Common myeloid progenitor, CD34-positive (primary cell): ENCODE measurements at regions not wholly inside any gene's neighbourhood (a gene's known extent, or its start where the extent isn't known, plus 50 kb on each side); places are given as distances from the start of the nearest gene placed in this dataset.

Experiments used
- CTCF ChIA-PET: fragments of 350-600 bp; sonication (Branson Sonifier 250); formaldehyde crosslinking; loops from one replicate; lab custom pipeline; 2021; ENCODE audit warnings: antibody characterized with exemption; lab: Charles Lee
- POLR2A ChIA-PET: fragments of 350-600 bp; sonication (Branson Sonifier 250); formaldehyde crosslinking; loops from one replicate; lab custom pipeline; 2021; ENCODE audit warnings: antibody characterized with exemption; lab: Charles Lee
- DNase-seq, 3 donors: peaks; one replicate each; pipeline versions ENCODE4 v3.0.0 to v3.0.0-alpha.2; 2013
- H3K27ac ChIP-seq, 2 experiments: 1 replicate in 1 of 2; 2 replicates in 1 of 2; pipeline ENCODE4 v1.7.0; 2013; ENCODE audit warnings: inconsistent platforms in 2 of 2, low read length in 2 of 2, mild to moderate bottlenecking in 2 of 2, low read depth in 1 of 2, moderate library complexity in 1 of 2; ENCODE audit not compliant: severe bottlenecking in 2 of 2, insufficient read depth in 1 of 2, poor library complexity in 1 of 2
- H3K27me3 ChIP-seq, 5 experiments: replicated peaks in 2 of 5; 1 replicate in 3 of 5; 2 replicates in 2 of 5; pipeline versions ENCODE4 v1.6.1 to v1.7.0; 2013; ENCODE audit warnings: low read length in 4 of 5, mild to moderate bottlenecking in 2 of 5, moderate library complexity in 2 of 5, inconsistent platforms in 1 of 5; ENCODE audit not compliant: insufficient read depth in 5 of 5, control insufficient read depth in 4 of 5
- H3K36me3 ChIP-seq, 4 experiments: 1 replicate in 2 of 4; 2 replicates in 2 of 4; pipeline versions ENCODE4 v1.6.1 to v1.7.0; 2013; ENCODE audit warnings: low read length in 3 of 4, control low read depth in 1 of 4, mild to moderate bottlenecking in 1 of 4; ENCODE audit not compliant: control insufficient read depth in 4 of 4, insufficient read depth in 4 of 4
- H3K4me1 ChIP-seq, 4 experiments: 1 replicate in 3 of 4; 2 replicates in 1 of 4; pipeline versions ENCODE4 v1.6.1 to v1.7.1; 2013; ENCODE audit warnings: low read length in 3 of 4, mild to moderate bottlenecking in 3 of 4, control low read depth in 1 of 4, inconsistent platforms in 1 of 4, moderate library complexity in 1 of 4; ENCODE audit not compliant: control insufficient read depth in 4 of 4, insufficient read depth in 4 of 4; ENCODE audit errors: control extremely low read depth in 1 of 4
- H3K4me3 ChIP-seq, 7 experiments: 1 replicate in 4 of 7; 2 replicates in 3 of 7; pipeline versions ENCODE4 v1.5.1 to v1.7.0; 2013; ENCODE audit warnings: mild to moderate bottlenecking in 7 of 7, low read length in 6 of 7, moderate library complexity in 6 of 7, inconsistent platforms in 2 of 7, low read depth in 2 of 7, control low read depth in 1 of 7; ENCODE audit not compliant: insufficient read depth in 4 of 7, control insufficient read depth in 1 of 7; ENCODE audit errors: extremely low read depth in 1 of 7
- H3K9me3 ChIP-seq, 5 experiments: 1 replicate in 4 of 5; 2 replicates in 1 of 5; pipeline versions ENCODE4 v1.6.1 to v1.7.1; 2013; ENCODE audit warnings: low read length in 4 of 5, mild to moderate bottlenecking in 2 of 5, inconsistent platforms in 1 of 5, low read depth in 1 of 5, moderate library complexity in 1 of 5; ENCODE audit not compliant: control insufficient read depth in 4 of 5, insufficient read depth in 2 of 5; ENCODE audit errors: control extremely low read depth in 1 of 5
- WGBS: methylation state at CpG from one replicate; pipeline ENCODE4 v1.1.5; 2013; ENCODE audit not compliant: insufficient coverage; 5-methylcytosine and 5-hydroxymethylcytosine counted together

GRCh38 chr3:159018341-159018740 is 216.5 kb downstream of the MFSD1 start:
- no peak for DNase-seq
- CTCF ChIA-PET = no interaction called here
- Histone ChIP-seq H3K27ac (no peak overlapping the region), H3K4me1 (no peaks in the 10 kb centered on the region), H3K36me3 (no peaks in the 10 kb centered on the region), H3K27me3 (peaks cover 0 to 1% (median 0%) of the 10 kb centered on the region in 5 experiments), H3K9me3 (peaks cover 0 to 10% (median 0%) of the 10 kb centered on the region in 5 experiments), H3K4me3 (no peak overlapping the region)
- WGBS = 100% methylated on average over 1 of the region's 2 CpGs
- POLR2A ChIA-PET = no interaction called here

GRCh38 chr3:159025733-159026132 is 223.9 kb downstream of the MFSD1 start:
- ChIA-PET CTCF (no interaction called here), POLR2A (no interaction called here)
- Histone ChIP-seq H3K36me3 (no peaks in the 10 kb centered on the region), H3K9me3 (peaks cover 0 to 10% (median 0%) of the 10 kb centered on the region in 5 experiments), H3K4me1 (no peaks in the 10 kb centered on the region), H3K27ac (no peak overlapping the region), H3K27me3 (no peaks in the 10 kb centered on the region), H3K4me3 (no peak overlapping the region)
- DNase-seq = no peak
- WGBS = no CpG with 5 or more reads among the region's 2 CpGs

- Histone ChIP-seq H3K4me3 (no peak overlapping the region), H3K36me3 (no peaks in the 10 kb centered on the region), H3K27ac (no peak overlapping the region), H3K4me1 (no peaks in the 10 kb centered on the region), H3K9me3 (peaks cover 0 to 10% (median 0%) of the 10 kb centered on the region in 5 experiments), H3K27me3 (no peaks in the 10 kb centered on the region)
- CTCF ChIA-PET = no interaction called here
- WGBS = 100% methylated on average over 1 of the region's 1 CpG
- DNase-seq = no peak
- POLR2A ChIA-PET = no interaction called here
Observed at GRCh38 chr3:159026510-159026909, 224.7 kb downstream of the MFSD1 start.

GRCh38 chr3:159028706-159029105 is 226.9 kb downstream of the MFSD1 start:
- ChIA-PET CTCF (no interaction called here), POLR2A (no interaction called here)
- Histone ChIP-seq H3K36me3 (no peaks in the 10 kb centered on the region), H3K4me1 (no peaks in the 10 kb centered on the region), H3K27ac (no peak overlapping the region), H3K4me3 (no peak overlapping the region), H3K9me3 (peaks cover 0 to 4% (median 0%) of the 10 kb centered on the region in 5 experiments), H3K27me3 (no peaks in the 10 kb centered on the region)
- 100% methylated on average over 1 of the region's 1 CpG for WGBS
- no peak for DNase-seq

GRCh38 chr3:159029306-159030026 is 227.6 kb downstream of the MFSD1 start:
- DNase-seq = no peak
- 100% methylated on average over 2 of the region's 3 CpGs for WGBS
- peaks cover 0 to 4% (median 0%) of the 10 kb centered on the region in 5 experiments for H3K9me3 ChIP-seq
- H3K4me1 ChIP-seq = no peaks in the 10 kb centered on the region
- no peak overlapping the region for H3K27ac ChIP-seq
- H3K36me3 ChIP-seq = no peaks in the 10 kb centered on the region
- POLR2A ChIA-PET = no interaction called here
- CTCF ChIA-PET = no interaction called here
- H3K27me3 ChIP-seq = no peaks in the 10 kb centered on the region
- H3K4me3 ChIP-seq = no peak overlapping the region

GRCh38 chr3:159030138-159030670 is 228.3 kb downstream of the MFSD1 start:
- H3K4me1 ChIP-seq = no peaks in the 10 kb centered on the region
- no peak for DNase-seq
- H3K36me3 ChIP-seq = no peaks in the 10 kb centered on the region
- WGBS = no CpG with 5 or more reads among the region's 1 CpG
- no peak overlapping the region for H3K27ac ChIP-seq
- ChIA-PET CTCF (no interaction called here), POLR2A (no interaction called here)
- H3K9me3 ChIP-seq = peaks cover 0 to 4% (median 0%) of the 10 kb centered on the region in 5 experiments
- no peaks in the 10 kb centered on the region for H3K27me3 ChIP-seq
- H3K4me3 ChIP-seq = no peak overlapping the region

GRCh38 chr3:159030886-159031679 is 229.2 kb downstream of the MFSD1 start:
- ChIA-PET CTCF (no interaction called here), POLR2A (no interaction called here)
- no peak overlapping the region for H3K4me3 ChIP-seq
- H3K27me3 ChIP-seq = no peaks in the 10 kb centered on the region
- 100% methylated on average over 2 of the region's 6 CpGs for WGBS
- no peak for DNase-seq
- H3K9me3 ChIP-seq = peaks cover 0 to 4% (median 0%) of the 10 kb centered on the region in 5 experiments
- no peak overlapping the region for H3K27ac ChIP-seq
- H3K4me1 ChIP-seq = no peaks in the 10 kb centered on the region
- H3K36me3 ChIP-seq = no peaks in the 10 kb centered on the region
